A673 (cell line): ENCODE measurements at regions not wholly inside any gene's neighbourhood (a gene's known extent, or its start where the extent isn't known, plus 50 kb on each side); places are given as distances from the start of the nearest gene placed in this dataset.

Experiments
- BruUV-seq: library from RNA; stranded (reverse); fragments of 400-500 nt; replicated peaks from 2 replicates; lab custom pipeline; 2021; lab: Mats Ljungman, UMichigan
- CTCF ChIA-PET: fragments of 300-600 bp; sonication (Branson Sonifier 250); formaldehyde crosslinking; loops from one replicate; lab custom pipeline; 2022; ENCODE audit warnings: antibody characterized with exemption; lab: Charles Lee
- POLR2A ChIA-PET: fragments of 300-600 bp; sonication (Branson Sonifier 250); formaldehyde crosslinking; loops from one replicate; lab custom pipeline; 2022; ENCODE audit warnings: antibody characterized with exemption; ENCODE audit not compliant: low non-redundant PET; lab: Charles Lee
- DNase-seq: peaks from one replicate; pipeline ENCODE4 v3.0.0-alpha.2; 2015; ENCODE audit warnings: low spot score
- H3K27ac ChIP-seq: fragments of 200-600 bp; sonication (generic); 2 replicates; pipeline ENCODE4 v1.5.1; 2016; ENCODE audit warnings: mixed run types, low read depth, mild to moderate bottlenecking, mixed read lengths, antibody characterized with exemption, low read length; ENCODE audit not compliant: poor library complexity, severe bottlenecking
- H3K27me3 ChIP-seq: fragments of 200-600 bp; sonication (generic); replicated peaks from 2 replicates; pipeline ENCODE4 v1.6.1; 2017; ENCODE audit warnings: mixed run types, low read depth, mild to moderate bottlenecking, mixed read lengths, antibody characterized with exemption, low read length; ENCODE audit not compliant: insufficient read depth, poor library complexity
- H3K36me3 ChIP-seq: fragments of 200-600 bp; sonication (generic); 2 replicates; pipeline ENCODE4 v1.6.1; 2016; ENCODE audit warnings: mixed run types, mild to moderate bottlenecking, mixed read lengths, antibody characterized with exemption, low read length; ENCODE audit not compliant: insufficient read depth, poor library complexity, severe bottlenecking
- H3K4me1 ChIP-seq: fragments of 200-600 bp; sonication (generic); 2 replicates; pipeline ENCODE4 v1.6.1; 2017; ENCODE audit warnings: mixed run types, mild to moderate bottlenecking, mixed read lengths, antibody characterized with exemption, low read length; ENCODE audit not compliant: insufficient read depth, poor library complexity, severe bottlenecking
- H3K4me3 ChIP-seq: fragments of 200-600 bp; sonication (generic); 2 replicates; pipeline ENCODE4 v1.5.1; 2016; ENCODE audit warnings: low read depth, mixed run types, mild to moderate bottlenecking, mixed read lengths, low read length; ENCODE audit not compliant: poor library complexity, severe bottlenecking
- H3K9me3 ChIP-seq: fragments of 200-600 bp; sonication (generic); 2 replicates; pipeline ENCODE4 v1.6.1; 2016; ENCODE audit warnings: mixed run types, low read depth, mild to moderate bottlenecking, mixed read lengths, antibody characterized with exemption, low read length; ENCODE audit not compliant: poor library complexity, severe bottlenecking
- CTCF ChIP-seq: fragments of 300-800, 200-600 bp; sonication (generic); conservative IDR thresholded peaks from 2 replicates; pipeline ENCODE4 v1.5.1; 2017; ENCODE audit warnings: low read depth, mild to moderate bottlenecking, antibody characterized with exemption, low read length, moderate library complexity, mixed read lengths
- EZH2 ChIP-seq: fragments of 200-600 bp; sonication (generic); IDR thresholded peaks from 2 replicates; pipeline ENCODE4 v1.6.1; 2017; ENCODE audit warnings: borderline replicate concordance, low read depth, mild to moderate bottlenecking, mixed read lengths, antibody characterized with exemption, low read length; ENCODE audit not compliant: poor library complexity, severe bottlenecking
- intact Hi-C: fragments of 100-400 bp; cut with micrococcal nuclease; formaldehyde crosslinking; loops from one replicate; pipeline ENCODE4 v1.10.0; 2022; ENCODE audit not compliant: unreplicated experiment

- ChIA-PET CTCF (no interaction called here), POLR2A (no interaction called here)
- no peak overlapping the region for H3K4me3 ChIP-seq
- no peaks in the 10 kb centered on the region for H3K36me3 ChIP-seq
- no peaks in the 10 kb centered on the region for H3K27me3 ChIP-seq
- DNase-seq, result no peak
- no TSS peak for BruUV-seq
- H3K4me1 ChIP-seq, result no peaks in the 10 kb centered on the region
- H3K9me3 ChIP-seq, result no peaks in the 10 kb centered on the region
- no peak overlapping the region for H3K27ac ChIP-seq
- TF ChIP-seq CTCF (no peak), EZH2 (no peak)
- intact Hi-C loops, result no loop called here
These were observed 521.0 kb upstream of the IGFBP7 start for GRCh38 chr4:57631147-57631546.

- Histone ChIP-seq H3K27me3 (no peaks in the 10 kb centered on the region), H3K4me1 (no peaks in the 10 kb centered on the region), H3K27ac (no peak overlapping the region), H3K9me3 (no peaks in the 10 kb centered on the region), H3K4me3 (no peak overlapping the region), H3K36me3 (no peaks in the 10 kb centered on the region)
- no peak for DNase-seq
- TF ChIP-seq EZH2, result no peak
- TF ChIP-seq CTCF, result no peak
- BruUV-seq, result no TSS peak
- intact Hi-C loops, result no loop called here
- POLR2A ChIA-PET, result no interaction called here
- CTCF ChIA-PET, result no interaction called here
These were observed 517.8 kb upstream of the IGFBP7 start for GRCh38 chr4:57628004-57628403.

GRCh38 chr4:57614257-57614932, 504.2 kb upstream of the IGFBP7 start:
- no peak for TF ChIP-seq EZH2
- no peak for TF ChIP-seq CTCF
- intact Hi-C loops, result no loop called here
- no peaks in the 10 kb centered on the region for H3K9me3 ChIP-seq
- no TSS peak for BruUV-seq
- no peak for DNase-seq
- no peak overlapping the region for H3K4me3 ChIP-seq
- no peaks in the 10 kb centered on the region for H3K4me1 ChIP-seq
- CTCF ChIA-PET, result no interaction called here
- H3K36me3 ChIP-seq, result no peaks in the 10 kb centered on the region
- POLR2A ChIA-PET, result no interaction called here
- no peak overlapping the region for H3K27ac ChIP-seq
- H3K27me3 ChIP-seq, result no peaks in the 10 kb centered on the region
